ENCODE measurements at regions not wholly inside any gene's neighbourhood (a gene's known extent, or its start where the extent isn't known, plus 50 kb on each side); places are given as distances from the start of the nearest gene placed in this dataset.

DNA sequence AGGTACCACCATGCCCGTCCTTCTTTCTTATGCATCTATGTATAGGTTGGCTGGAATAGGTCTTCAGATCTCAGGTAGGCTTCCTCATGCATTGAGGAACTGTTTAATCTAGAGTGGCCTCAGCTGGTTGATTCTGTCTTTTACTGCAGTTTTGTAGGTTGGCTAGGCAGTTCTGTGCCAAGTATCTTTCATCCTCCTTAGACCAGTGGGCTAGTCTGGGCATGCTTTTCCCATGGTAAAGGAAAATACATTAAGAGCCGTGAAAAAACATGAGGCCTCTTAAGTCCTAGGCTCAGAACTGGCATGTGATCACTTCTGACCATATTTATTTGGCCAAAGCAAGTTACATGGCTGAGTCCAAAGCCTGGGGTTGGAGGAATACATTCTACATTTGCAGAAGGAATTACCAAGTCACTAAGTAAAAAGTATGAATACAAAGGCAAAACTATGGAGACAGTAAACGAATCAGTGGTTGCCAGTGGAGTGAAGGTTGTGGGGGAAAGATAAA lies 137.3 kb downstream of the WIF1 start:
- H3K27ac ChIP-seq: no peak overlapping the region
- TF ChIP-seq, protein P1, sequence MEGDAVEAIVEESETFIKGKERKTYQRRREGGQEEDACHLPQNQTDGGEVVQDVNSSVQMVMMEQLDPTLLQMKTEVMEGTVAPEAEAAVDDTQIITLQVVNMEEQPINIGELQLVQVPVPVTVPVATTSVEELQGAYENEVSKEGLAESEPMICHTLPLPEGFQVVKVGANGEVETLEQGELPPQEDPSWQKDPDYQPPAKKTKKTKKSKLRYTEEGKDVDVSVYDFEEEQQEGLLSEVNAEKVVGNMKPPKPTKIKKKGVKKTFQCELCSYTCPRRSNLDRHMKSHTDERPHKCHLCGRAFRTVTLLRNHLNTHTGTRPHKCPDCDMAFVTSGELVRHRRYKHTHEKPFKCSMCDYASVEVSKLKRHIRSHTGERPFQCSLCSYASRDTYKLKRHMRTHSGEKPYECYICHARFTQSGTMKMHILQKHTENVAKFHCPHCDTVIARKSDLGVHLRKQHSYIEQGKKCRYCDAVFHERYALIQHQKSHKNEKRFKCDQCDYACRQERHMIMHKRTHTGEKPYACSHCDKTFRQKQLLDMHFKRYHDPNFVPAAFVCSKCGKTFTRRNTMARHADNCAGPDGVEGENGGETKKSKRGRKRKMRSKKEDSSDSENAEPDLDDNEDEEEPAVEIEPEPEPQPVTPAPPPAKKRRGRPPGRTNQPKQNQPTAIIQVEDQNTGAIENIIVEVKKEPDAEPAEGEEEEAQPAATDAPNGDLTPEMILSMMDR (conservative IDR thresholded peaks at IDR 0.05): no peak
- no peak for TF ChIP-seq ZFX (IDR thresholded peaks at IDR 0.05)

DNA sequence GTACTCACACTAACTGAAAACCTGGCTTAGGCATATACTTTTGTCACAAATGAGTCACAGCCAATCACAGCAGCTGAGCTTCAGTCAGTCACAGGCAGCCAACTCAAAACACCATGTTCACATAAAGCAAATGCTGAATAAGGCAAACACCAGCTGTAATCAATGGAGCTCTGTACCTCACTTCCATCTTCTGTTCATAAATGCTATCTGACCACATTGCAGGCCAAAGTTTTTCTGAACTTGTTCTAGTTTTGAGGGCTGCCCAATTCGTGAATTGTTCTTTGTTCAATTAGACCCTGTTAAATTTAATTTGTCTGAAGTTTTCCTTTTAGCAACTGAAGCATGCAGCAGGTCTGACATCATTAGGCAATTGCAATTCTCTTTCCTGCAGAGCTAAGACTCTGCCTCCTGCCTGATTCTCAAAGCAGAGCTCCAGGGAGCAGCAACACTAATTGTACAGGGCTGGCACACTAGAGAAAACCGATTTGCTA lies 129.9 kb downstream of the WIF1 start:
- no peak overlapping the region for H3K27ac ChIP-seq
- no peak for TF ChIP-seq ZFX (IDR thresholded peaks at IDR 0.05)
- TF ChIP-seq, protein P1 (conservative IDR thresholded peaks at IDR 0.05): no peak

DNA sequence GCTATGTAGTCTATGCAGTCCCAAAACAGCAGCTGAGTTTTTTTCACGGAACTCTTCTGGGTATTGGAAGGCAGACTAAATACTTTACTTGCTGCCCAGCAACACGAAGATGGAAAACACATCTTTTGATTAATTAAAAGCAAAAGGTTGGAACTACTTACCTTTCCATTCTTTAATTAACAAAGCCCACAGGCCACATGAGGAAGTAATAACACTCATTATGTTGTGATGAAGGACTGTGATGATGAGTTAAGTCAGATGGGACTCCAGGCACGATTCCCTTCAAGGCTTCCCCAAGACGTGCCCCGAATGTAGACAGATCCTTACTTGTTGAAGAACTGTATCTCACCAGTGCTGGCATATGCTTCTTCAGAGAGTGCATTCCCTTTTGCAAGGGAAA lies 129.0 kb downstream of the WIF1 start:
- TF ChIP-seq, protein P1 (conservative IDR thresholded peaks at IDR 0.05): no peak
- TF ChIP-seq ZFX (IDR thresholded peaks at IDR 0.05): no peak
- H3K27ac ChIP-seq: no peak overlapping the region

DNA sequence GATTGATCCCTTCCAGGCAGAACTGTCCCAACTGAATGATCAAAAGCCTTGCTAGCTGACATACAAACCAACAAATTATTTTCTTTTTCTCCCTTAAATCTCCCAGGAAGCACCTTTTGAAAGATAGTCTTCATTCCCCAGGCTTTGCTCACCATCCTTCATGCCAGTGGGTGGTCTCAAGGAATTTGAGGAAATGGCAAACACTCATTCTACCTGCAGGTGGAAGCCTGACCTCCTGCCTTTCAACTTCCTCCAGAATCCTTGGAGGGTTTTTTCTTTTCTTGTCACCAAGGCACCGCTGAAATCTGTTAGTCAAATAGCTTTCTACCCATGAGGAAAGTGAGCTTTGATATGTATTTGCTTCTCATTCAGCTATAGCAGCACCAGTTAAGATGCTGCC lies 128.5 kb downstream of the WIF1 start:
- TF ChIP-seq ZFX (IDR thresholded peaks at IDR 0.05): no peak
- TF ChIP-seq, protein P1 (conservative IDR thresholded peaks at IDR 0.05): no peak
- no peak overlapping the region for H3K27ac ChIP-seq

DNA sequence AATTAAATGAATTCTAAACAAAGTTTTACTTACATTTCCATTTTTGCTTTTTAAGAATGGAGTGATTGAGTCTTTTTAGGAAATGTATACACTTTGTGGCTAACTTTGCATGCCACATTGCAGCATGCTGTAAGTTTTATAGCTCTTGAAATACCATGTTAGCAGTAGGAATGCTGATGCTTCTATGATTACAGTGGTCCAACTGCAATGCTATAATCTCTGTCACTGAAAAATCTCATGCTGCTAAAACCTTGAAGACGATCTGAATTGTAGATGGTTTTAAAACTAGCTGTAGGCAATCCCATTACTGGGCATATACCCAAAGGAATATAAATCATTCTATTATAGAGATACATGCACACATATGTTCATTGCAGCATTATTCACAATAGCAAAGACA lies 127.6 kb downstream of the WIF1 start:
- TF ChIP-seq, protein P1 (conservative IDR thresholded peaks at IDR 0.05): no peak
- no peak for TF ChIP-seq ZFX (IDR thresholded peaks at IDR 0.05)

DNA sequence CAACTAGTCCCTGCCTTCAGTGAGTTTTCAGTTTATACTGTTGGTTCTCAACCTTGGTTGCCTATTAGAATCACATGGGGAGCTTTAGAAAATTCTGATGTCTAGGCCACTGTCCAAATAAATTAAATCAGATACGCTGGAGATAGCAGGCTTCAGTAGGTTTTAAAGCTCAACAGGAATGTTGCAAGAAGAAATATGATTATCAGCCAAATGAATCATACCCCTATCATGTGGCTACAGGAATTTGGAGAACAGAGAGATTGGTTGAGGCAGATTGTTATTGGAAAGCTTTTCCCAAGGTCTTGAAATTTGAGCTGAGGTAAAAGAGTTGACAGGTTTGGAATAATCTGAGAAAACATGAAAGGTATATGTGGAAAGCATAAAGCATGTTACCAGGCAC lies 125.3 kb downstream of the WIF1 start:
- no peak for TF ChIP-seq ZFX (IDR thresholded peaks at IDR 0.05)
- TF ChIP-seq, protein P1 (conservative IDR thresholded peaks at IDR 0.05): no peak
- no peak overlapping the region for H3K27ac ChIP-seq

More for the DNA sequence above, 127.6 kb downstream of the WIF1 start:
- H3K27ac ChIP-seq: no peak overlapping the region

DNA sequence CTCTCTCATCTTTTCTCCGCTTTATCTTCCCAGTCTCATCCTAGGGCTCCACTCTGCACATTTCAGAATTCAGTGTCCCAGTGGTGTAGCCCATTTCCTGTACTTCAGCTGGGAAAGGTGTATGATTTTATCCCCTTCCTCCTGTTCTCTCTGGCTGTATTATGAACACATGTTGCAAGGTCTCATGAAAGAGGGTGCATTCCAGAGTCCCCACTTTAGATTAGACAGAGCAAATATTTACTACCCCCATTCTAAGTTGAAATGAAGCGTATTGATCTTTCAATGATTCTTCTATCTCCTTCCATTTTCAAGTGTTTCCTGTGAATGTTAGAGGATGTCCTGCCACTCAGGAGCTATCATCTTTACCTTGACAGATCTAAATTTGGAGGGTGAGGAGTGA lies 123.2 kb downstream of the WIF1 start:
- no peak overlapping the region for H3K27ac ChIP-seq
- TF ChIP-seq, protein P1 (conservative IDR thresholded peaks at IDR 0.05): no peak
- no peak for TF ChIP-seq ZFX (IDR thresholded peaks at IDR 0.05)
